ENCODE measurements at regions not wholly inside any gene's neighbourhood (a gene's known extent, or its start where the extent isn't known, plus 50 kb on each side); places are given as distances from the start of the nearest gene placed in this dataset.
A peak's percentile ranks its signal among the peaks of the same experiment; 100 is the strongest.

DNA sequence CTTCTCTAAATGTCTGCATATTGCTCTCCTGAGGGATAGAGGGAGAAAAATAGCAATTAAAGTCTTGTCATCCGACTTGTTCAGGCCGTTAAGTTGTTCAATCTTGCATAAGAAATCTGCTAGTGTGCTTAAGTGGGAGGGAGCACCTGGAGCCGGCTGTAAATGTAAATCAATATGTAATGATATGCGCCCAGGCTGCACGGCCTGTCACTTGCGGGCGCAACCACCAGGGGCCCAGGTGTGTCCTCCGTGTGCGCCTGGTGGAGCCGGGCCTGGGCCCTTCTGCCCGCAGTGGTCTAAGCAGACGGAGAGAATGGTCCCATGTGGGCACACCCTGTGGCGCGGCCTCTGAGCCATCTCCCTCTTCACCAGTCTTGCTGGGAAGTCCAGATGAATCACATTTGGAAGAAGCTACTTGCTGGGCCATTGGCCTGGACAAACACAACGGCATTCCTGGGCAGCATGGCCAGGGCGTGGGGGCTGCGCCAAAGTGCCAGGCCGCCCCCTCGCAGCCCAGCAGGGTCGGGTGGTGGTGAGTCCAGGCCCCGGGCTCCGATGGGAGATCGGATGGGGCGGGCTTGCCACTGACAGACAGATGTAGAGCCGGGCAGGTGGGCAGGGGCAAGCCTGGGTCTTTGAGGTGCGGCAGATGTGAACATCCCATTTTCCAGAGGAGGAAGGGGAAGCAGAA is 193.3 kb upstream of the C14orf180 start:
- no peak for DNase-seq (ENCODE audit: low spot score)
- TF ChIP-seq, protein P1, sequence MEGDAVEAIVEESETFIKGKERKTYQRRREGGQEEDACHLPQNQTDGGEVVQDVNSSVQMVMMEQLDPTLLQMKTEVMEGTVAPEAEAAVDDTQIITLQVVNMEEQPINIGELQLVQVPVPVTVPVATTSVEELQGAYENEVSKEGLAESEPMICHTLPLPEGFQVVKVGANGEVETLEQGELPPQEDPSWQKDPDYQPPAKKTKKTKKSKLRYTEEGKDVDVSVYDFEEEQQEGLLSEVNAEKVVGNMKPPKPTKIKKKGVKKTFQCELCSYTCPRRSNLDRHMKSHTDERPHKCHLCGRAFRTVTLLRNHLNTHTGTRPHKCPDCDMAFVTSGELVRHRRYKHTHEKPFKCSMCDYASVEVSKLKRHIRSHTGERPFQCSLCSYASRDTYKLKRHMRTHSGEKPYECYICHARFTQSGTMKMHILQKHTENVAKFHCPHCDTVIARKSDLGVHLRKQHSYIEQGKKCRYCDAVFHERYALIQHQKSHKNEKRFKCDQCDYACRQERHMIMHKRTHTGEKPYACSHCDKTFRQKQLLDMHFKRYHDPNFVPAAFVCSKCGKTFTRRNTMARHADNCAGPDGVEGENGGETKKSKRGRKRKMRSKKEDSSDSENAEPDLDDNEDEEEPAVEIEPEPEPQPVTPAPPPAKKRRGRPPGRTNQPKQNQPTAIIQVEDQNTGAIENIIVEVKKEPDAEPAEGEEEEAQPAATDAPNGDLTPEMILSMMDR (IDR thresholded peaks at IDR 0.05; ENCODE audit: extremely low read depth, missing control alignments): no peak

DNA sequence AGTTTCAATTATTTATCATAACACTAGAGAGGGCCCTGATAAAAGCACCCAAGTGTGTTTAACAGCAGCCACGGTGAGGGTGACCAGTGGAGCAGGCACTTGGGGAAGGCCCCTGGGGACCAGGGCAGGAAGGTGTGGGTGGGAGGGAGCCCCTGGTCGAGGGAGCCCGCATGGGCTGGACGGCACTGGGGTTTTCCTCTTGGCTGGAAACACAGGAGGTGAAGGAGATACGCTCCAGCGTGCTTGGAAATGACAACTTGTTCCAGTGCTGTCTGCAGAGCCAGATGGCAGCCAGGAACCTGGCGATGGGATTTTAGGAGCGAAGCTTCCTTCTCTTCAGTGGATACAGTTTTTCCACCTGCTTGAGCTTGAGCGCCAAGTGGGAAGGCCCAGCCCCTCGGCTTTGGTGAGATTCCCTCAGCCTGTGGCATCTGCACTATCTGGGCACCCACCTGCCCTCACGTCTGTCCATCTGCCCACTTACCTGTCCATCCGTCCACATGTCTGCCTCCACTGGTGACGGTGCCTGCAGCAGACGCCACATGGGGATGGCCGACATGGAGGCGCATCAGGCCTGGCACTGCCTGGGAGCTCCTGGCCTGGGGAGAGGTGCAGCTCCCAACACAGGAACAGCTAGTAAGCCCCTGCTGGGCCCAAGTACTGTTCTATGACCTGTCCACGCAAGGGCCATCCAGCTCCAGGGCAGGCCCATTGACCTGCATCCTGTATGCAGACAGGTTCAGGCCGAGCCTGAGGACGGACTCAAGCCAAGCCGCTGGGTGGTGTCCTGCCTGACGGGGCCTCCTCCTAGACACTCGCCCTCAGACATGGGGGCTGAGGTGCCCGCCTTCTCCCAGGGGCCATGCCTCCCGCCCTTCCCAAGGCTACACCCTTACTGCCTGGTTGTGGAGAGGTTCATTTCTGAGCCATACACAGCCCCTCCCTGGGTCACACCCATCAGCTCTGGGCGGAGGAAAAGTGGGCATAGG is 192.2 kb upstream of the C14orf180 start:
- TF ChIP-seq, protein P1 (IDR thresholded peaks at IDR 0.05; ENCODE audit: extremely low read depth, missing control alignments): no peak
- DNase-seq (ENCODE audit: low spot score): peak; percentile 79

DNA sequence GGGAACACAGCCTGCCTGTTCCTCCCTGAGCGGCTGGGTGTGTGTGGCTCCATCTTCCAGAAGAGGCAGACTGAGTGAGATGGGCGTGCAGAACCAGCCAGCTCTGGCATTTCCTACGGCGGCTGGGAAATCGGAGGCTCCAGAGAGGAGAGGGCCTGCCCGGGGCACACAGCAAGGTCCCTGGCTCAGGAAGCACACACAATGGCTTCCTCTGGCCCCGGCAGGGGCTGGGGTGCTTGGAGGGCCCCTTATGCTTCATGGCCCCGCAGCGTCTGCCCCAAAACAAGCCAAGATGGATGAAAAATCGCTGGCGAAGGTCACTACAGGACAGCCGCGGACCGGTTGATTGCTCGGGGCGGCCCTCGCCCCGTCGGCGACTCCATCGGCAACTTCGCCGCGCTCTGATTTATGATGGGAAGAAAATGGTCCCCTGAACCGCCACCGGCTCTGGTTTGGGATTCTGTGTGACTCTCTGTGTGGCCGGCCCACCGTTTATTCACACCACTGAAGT is 191.5 kb upstream of the C14orf180 start:
- DNase-seq (ENCODE audit: low spot score): no peak
- TF ChIP-seq, protein P1 (IDR thresholded peaks at IDR 0.05; ENCODE audit: extremely low read depth, missing control alignments): no peak

DNA sequence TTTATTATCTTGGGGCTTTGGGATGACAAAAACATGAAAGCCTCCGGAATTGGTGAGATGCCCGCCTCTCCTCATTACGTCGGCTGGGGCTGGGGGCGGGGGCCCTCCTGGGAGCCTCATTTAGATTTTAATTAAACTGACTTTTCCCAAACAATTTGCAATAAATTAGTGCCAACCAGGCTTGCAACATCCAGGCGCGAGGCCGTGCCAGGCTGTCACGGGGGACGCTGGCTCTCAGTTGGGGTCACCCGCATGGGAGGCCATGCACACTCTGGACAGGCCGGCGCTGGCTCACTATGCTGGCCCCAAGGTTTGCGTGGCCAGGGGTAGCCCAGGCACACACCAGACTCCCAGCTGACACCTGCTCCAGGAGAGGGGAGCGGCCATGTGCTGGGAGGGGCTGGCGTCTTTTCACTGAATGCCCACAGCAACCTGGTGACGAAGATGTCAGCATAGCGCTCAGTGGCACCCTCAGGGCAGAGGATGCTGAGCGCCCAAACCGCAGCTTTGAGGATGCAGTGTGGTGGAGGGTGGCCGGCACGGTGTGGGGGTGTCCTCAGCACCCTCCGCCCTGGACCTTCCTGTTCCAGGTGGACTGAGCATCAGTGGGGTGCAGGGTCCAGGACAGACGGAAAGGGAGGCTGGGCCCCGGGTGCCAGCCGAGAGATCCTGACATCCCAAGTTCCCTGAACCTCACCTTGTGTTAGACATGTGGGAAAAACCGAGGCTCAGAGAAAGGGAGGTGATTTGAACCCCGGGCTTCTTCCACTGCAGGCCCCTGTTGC is 190.8 kb upstream of the C14orf180 start:
- TF ChIP-seq, protein P1 (IDR thresholded peaks at IDR 0.05; ENCODE audit: extremely low read depth, missing control alignments): no peak
- DNase-seq (ENCODE audit: low spot score): no peak

DNA sequence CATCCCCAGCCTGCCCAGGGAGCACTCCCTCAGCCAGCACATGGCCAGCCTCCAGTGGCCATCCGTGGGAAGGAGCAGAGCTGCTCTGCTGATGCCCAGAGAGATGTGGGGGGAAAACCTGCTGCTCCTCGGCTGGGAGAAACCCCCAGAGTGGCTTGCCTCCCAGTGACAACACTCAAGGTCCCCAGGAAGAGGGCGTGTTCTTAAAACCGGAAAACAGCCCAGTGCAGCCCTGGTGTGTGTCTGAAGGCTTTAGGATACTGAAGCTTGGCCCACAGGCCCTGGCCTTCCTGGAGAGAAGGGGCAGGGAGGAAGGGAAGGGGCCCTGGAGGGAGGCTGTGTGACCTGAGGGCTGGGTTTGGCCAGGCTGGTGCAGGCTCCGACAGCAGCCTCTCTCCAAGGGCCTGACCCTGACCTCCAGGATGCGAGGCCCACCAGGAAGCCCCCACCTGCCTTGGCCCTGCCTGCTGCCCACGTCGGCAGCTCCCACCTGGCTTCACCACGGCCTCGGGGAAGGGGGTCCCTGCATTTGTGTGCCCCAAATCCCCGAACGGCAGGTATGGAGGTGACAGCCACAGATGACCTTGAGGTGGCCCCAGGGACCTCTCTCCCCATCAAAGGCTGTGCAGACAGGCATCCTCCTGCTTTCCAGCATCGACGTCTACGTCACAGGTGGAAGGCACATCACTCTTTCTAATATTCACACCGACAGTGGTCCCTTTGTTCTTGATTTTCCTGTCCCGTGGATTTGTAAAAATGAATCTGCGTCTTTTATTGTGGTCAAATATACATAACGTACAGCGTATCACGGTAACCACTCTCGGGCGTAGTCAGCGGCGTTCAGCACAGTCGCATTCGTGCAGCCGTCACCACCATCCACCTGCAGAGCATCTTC is 190.0 kb upstream of the C14orf180 start:
- no peak for DNase-seq (ENCODE audit: low spot score)
- TF ChIP-seq, protein P1 (IDR thresholded peaks at IDR 0.05; ENCODE audit: extremely low read depth, missing control alignments): no peak

DNA sequence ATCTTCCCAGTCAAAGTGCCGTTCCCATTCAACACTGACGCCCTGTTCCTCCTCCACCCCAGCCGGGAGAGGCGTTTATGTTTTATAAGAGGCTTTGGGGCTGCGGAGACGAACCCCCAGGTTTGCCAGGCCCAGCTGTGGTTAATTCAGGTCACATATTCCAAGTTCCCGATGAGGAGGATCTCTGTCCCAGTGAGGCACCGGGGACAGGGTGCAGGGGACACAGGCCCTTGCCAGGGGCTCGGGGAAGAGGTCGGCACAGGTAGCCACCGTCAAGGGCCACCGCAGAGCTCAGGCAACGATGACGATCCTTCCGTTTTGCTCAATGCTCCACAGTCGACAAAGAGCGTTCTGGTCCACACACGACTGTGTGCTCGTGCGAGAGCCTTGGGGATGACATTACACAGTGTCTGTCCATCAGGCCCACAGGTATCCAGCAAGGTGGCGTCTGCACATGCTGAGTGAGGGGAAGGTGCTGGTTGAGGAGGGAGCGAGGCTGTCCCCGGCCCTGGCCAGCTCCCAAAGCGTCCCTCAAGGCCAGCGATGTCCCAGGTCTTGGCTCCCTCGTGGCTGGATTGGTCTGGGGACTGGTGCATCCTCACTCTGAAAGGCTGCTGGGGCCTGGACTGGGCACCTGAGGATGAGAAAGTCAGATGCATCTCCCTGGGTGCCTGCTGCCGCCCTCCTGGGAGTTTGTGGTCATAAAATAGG is 189.2 kb upstream of the C14orf180 start:
- TF ChIP-seq, protein P1 (IDR thresholded peaks at IDR 0.05; ENCODE audit: extremely low read depth, missing control alignments): no peak
- DNase-seq (ENCODE audit: low spot score): no peak

All from GM20000 (cell line).